Activated T-cell treated with anti-CD3 and anti-CD28 coated beads, Interleukin-2, amount 50 U/mL, for 24 hours (primary cell): ENCODE measurements at regions not wholly inside any gene's neighbourhood (a gene's known extent, or its start where the extent isn't known, plus 50 kb on each side); places are given as distances from the start of the nearest gene placed in this dataset.

ENCODE experiments used
- DNase-seq: peaks from one replicate; pipeline ENCODE4 v3.0.0-alpha.2; 2020
- H3K27ac Mint-ChIP-seq: 2 replicates; pipeline ENCODE4 v1.8.0; 2020; ENCODE audit warnings: mild to moderate bottlenecking, mixed read lengths
- H3K27me3 Mint-ChIP-seq: 2 replicates; pipeline ENCODE4 v1.8.0; 2020; ENCODE audit warnings: mixed read lengths
- H3K36me3 Mint-ChIP-seq: 2 replicates; pipeline ENCODE4 v1.8.0; 2020; ENCODE audit warnings: low read depth, mixed read lengths
- H3K4me1 Mint-ChIP-seq: 2 replicates; pipeline ENCODE4 v1.8.0; 2020; ENCODE audit warnings: low read depth, mixed read lengths
- H3K4me3 Mint-ChIP-seq: 2 replicates; pipeline ENCODE4 v1.8.0; 2020; ENCODE audit warnings: mild to moderate bottlenecking, moderate library complexity, mixed read lengths
- H3K9me3 Mint-ChIP-seq: 2 replicates; pipeline ENCODE4 v1.8.0; 2020; ENCODE audit warnings: mixed read lengths

GRCh38 chr3:69511361-69511760, 125.5 kb upstream of the FRMD4B start:
- no peak for DNase-seq
- H3K36me3 Mint-ChIP-seq: no peaks in the 10 kb centered on the region
- no peak overlapping the region for H3K4me3 Mint-ChIP-seq
- H3K9me3 Mint-ChIP-seq: no peaks in the 10 kb centered on the region
- H3K27me3 Mint-ChIP-seq: peaks cover 11% of the 10 kb centered on the region
- no peaks in the 10 kb centered on the region for H3K4me1 Mint-ChIP-seq
- no peak overlapping the region for H3K27ac Mint-ChIP-seq

- no peaks in the 10 kb centered on the region for H3K9me3 Mint-ChIP-seq
- no peak for DNase-seq
- H3K27ac Mint-ChIP-seq: no peak overlapping the region
- H3K27me3 Mint-ChIP-seq: peaks cover 11% of the 10 kb centered on the region
- H3K4me1 Mint-ChIP-seq: no peaks in the 10 kb centered on the region
- no peak overlapping the region for H3K4me3 Mint-ChIP-seq
- no peaks in the 10 kb centered on the region for H3K36me3 Mint-ChIP-seq
Observed at GRCh38 chr3:69510481-69511030, 124.7 kb upstream of the FRMD4B start.

DNA sequence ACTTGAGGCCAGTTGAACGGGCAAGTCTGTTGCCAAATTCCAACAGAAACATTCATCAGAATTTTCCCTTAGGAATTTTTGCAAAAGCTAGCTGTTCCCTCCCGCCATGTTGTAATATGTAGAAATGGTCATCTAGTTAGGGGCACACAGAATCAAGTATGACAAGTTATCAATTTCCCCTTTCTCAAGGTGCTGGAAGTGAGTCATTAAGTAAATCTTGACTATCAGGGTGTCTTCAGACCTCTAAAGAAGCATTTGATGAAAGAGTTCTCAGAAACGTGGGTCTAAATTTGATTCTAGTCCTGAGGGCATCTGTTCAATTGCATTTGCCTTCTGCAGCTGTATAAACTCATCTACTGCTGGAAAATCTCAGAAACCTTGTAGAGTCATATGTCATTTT, 123.4 kb upstream of the FRMD4B start:
- Mint-ChIP-seq H3K9me3 (no peaks in the 10 kb centered on the region), H3K27me3 (peaks cover 11% of the 10 kb centered on the region)

GRCh38 chr3:69505770-69506407, 120.0 kb upstream of the FRMD4B start:
- no peak overlapping the region for H3K4me3 Mint-ChIP-seq
- H3K27ac Mint-ChIP-seq: no peak overlapping the region
- peaks cover 11% of the 10 kb centered on the region for H3K27me3 Mint-ChIP-seq
- no peaks in the 10 kb centered on the region for H3K9me3 Mint-ChIP-seq
- H3K4me1 Mint-ChIP-seq: no peaks in the 10 kb centered on the region
- DNase-seq: no peak
- no peaks in the 10 kb centered on the region for H3K36me3 Mint-ChIP-seq

More for the DNA sequence above, 123.4 kb upstream of the FRMD4B start:
- H3K4me3 Mint-ChIP-seq: no peak overlapping the region
- H3K36me3 Mint-ChIP-seq: no peaks in the 10 kb centered on the region
- no peak overlapping the region for H3K27ac Mint-ChIP-seq
- no peaks in the 10 kb centered on the region for H3K4me1 Mint-ChIP-seq
- DNase-seq: no peak

DNA sequence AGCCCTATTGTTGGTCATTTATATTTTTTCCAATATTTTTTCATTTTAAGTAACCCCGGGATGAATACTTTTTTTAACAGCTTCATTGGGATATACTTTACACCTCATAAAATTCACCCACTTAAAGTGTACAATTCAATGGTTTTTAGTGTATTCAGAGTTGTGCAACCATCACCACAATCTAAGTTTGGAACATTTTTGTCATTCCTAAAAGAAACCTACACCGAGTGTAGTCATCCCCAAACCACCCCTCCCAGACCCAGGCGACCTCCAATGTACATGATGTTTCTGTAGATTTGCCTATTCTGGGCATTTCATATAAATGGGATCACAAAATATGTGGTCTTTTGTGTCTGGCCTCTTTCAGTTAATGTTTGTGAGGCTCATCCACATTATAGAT, 118.3 kb upstream of the FRMD4B start:
- Mint-ChIP-seq H3K27ac (no peak overlapping the region), H3K9me3 (no peaks in the 10 kb centered on the region), H3K4me3 (no peak overlapping the region), H3K4me1 (no peaks in the 10 kb centered on the region), H3K36me3 (no peaks in the 10 kb centered on the region), H3K27me3 (peaks cover 9% of the 10 kb centered on the region)
- no peak for DNase-seq

- Mint-ChIP-seq H3K4me3 (no peak overlapping the region), H3K27ac (no peak overlapping the region), H3K4me1 (no peaks in the 10 kb centered on the region), H3K9me3 (no peaks in the 10 kb centered on the region), H3K27me3 (peaks cover 3% of the 10 kb centered on the region), H3K36me3 (no peaks in the 10 kb centered on the region)
- DNase-seq: no peak
Observed at GRCh38 chr3:69500604-69501003, 114.7 kb upstream of the FRMD4B start.

- Mint-ChIP-seq H3K27me3 (peaks cover 3% of the 10 kb centered on the region), H3K4me3 (no peak overlapping the region), H3K4me1 (no peaks in the 10 kb centered on the region), H3K9me3 (no peaks in the 10 kb centered on the region), H3K27ac (no peak overlapping the region), H3K36me3 (no peaks in the 10 kb centered on the region)
- no peak for DNase-seq
Observed at GRCh38 chr3:69499899-69500421, 114.1 kb upstream of the FRMD4B start.

DNA sequence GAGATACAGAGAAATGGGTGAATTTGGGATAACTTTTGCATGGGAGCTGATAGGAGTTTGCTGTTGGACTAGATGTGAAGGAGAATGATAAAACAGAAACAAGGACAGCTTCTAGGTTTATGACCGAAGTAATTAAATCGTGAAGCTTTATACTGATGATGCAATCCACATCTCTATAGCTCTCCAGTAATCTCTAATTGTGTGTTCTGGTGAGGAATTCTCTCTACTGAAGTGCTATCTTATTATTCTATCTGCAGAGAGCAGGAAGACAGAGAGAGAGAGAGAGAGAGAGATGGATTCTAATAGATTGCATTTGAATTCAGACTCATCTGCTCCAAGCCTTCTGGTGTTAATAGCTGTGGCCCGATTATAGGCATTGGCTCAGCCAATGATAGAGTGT, 113.5 kb upstream of the FRMD4B start:
- no peak overlapping the region for H3K4me3 Mint-ChIP-seq

GRCh38 chr3:69496856-69497255, 111.0 kb upstream of the FRMD4B start:
- no peaks in the 10 kb centered on the region for H3K9me3 Mint-ChIP-seq
- no peak for DNase-seq
- no peak overlapping the region for H3K4me3 Mint-ChIP-seq
- peaks cover 3% of the 10 kb centered on the region for H3K27me3 Mint-ChIP-seq
- H3K27ac Mint-ChIP-seq: no peak overlapping the region
- no peaks in the 10 kb centered on the region for H3K4me1 Mint-ChIP-seq
- no peaks in the 10 kb centered on the region for H3K36me3 Mint-ChIP-seq

More for the DNA sequence above, 113.5 kb upstream of the FRMD4B start:
- Mint-ChIP-seq H3K4me1 (no peaks in the 10 kb centered on the region), H3K27me3 (peaks cover 3% of the 10 kb centered on the region), H3K36me3 (no peaks in the 10 kb centered on the region), H3K9me3 (no peaks in the 10 kb centered on the region), H3K27ac (no peak overlapping the region)
- no peak for DNase-seq

GRCh38 chr3:69494185-69494584, 108.3 kb upstream of the FRMD4B start:
- Mint-ChIP-seq H3K27ac (no peak overlapping the region), H3K9me3 (no peaks in the 10 kb centered on the region), H3K27me3 (peaks cover 1% of the 10 kb centered on the region), H3K36me3 (no peaks in the 10 kb centered on the region), H3K4me3 (no peak overlapping the region), H3K4me1 (no peaks in the 10 kb centered on the region)
- DNase-seq: no peak

- Mint-ChIP-seq H3K27ac (no peak overlapping the region), H3K4me3 (no peak overlapping the region), H3K27me3 (no peaks in the 10 kb centered on the region), H3K9me3 (no peaks in the 10 kb centered on the region), H3K4me1 (no peaks in the 10 kb centered on the region), H3K36me3 (no peaks in the 10 kb centered on the region)
- no peak for DNase-seq
Observed at GRCh38 chr3:69493157-69493556, 107.3 kb upstream of the FRMD4B start.

DNA sequence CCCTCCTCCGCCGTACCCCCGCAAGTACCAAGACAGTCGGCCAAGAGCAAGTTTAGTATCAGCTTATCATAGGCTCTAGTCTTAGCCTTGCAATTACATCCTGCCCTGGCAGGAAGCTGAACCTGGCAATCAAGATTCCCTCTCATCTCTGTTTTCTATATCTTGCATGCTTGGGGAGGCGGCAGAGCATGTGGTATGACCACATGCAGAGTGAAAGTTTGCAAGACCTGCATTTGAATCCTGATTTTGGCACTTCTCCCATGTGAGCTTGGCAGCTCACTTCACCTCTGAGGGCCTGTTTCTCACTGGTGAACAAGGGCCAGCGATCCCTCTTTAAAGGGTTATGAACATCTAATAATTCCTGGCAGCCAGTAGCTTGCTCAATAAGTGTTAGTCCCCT, 106.1 kb upstream of the FRMD4B start:
- no peak for DNase-seq
- no peaks in the 10 kb centered on the region for H3K4me1 Mint-ChIP-seq

DNA sequence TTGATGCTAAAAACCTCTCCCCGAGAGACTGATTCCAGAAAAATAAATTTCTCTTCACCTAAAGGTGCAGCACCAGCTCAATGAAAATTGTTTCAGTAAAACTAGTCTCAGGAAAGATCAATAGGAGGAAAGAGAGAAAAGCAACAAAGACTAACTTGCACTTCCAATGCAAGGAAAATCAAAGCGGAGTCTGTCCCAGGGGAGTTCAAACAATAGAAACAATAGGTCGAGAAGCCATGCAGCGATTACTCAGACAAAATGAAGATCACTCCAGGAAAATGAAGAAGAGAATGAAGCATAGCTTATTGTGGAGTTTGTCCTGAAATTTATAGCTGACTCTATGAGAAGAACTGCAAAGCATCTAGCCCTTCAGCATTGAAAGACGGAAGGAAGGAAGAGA, 105.1 kb upstream of the FRMD4B start:
- H3K27me3 Mint-ChIP-seq: no peaks in the 10 kb centered on the region
- no peak for DNase-seq

More for the DNA sequence above, 106.1 kb upstream of the FRMD4B start:
- H3K4me3 Mint-ChIP-seq: no peak overlapping the region
- no peaks in the 10 kb centered on the region for H3K36me3 Mint-ChIP-seq
- H3K9me3 Mint-ChIP-seq: no peaks in the 10 kb centered on the region
- H3K27me3 Mint-ChIP-seq: no peaks in the 10 kb centered on the region
- no peak overlapping the region for H3K27ac Mint-ChIP-seq

GRCh38 chr3:69490235-69490634, 104.3 kb upstream of the FRMD4B start:
- Mint-ChIP-seq H3K27ac (no peak overlapping the region), H3K4me1 (no peaks in the 10 kb centered on the region), H3K36me3 (no peaks in the 10 kb centered on the region), H3K4me3 (no peak overlapping the region), H3K27me3 (no peaks in the 10 kb centered on the region), H3K9me3 (no peaks in the 10 kb centered on the region)
- DNase-seq: no peak

More for the DNA sequence above, 105.1 kb upstream of the FRMD4B start:
- H3K36me3 Mint-ChIP-seq: no peaks in the 10 kb centered on the region
- H3K4me3 Mint-ChIP-seq: no peak overlapping the region
- no peaks in the 10 kb centered on the region for H3K4me1 Mint-ChIP-seq
- H3K27ac Mint-ChIP-seq: no peak overlapping the region
- no peaks in the 10 kb centered on the region for H3K9me3 Mint-ChIP-seq

GRCh38 chr3:69488026-69488425, 102.1 kb upstream of the FRMD4B start:
- no peaks in the 10 kb centered on the region for H3K36me3 Mint-ChIP-seq
- DNase-seq: no peak
- no peak overlapping the region for H3K27ac Mint-ChIP-seq
- no peaks in the 10 kb centered on the region for H3K4me1 Mint-ChIP-seq
- peaks cover 9% of the 10 kb centered on the region for H3K27me3 Mint-ChIP-seq
- no peaks in the 10 kb centered on the region for H3K9me3 Mint-ChIP-seq
- H3K4me3 Mint-ChIP-seq: no peak overlapping the region
